Coronary artery (tissue), 2 donors: ENCODE measurements at regions not wholly inside any gene's neighbourhood (a gene's known extent, or its start where the extent isn't known, plus 50 kb on each side); places are given as distances from the start of the nearest gene placed in this dataset.

ENCODE experiments used
- DNase-seq: peaks from one replicate; pipeline ENCODE4 v3.0.0-alpha.2; 2017; ENCODE audit warnings: low spot score
- H3K27ac ChIP-seq, 2 donors: fragments of 200-600 bp; sonication (generic); one replicate each; pipeline ENCODE4 v1.5.1; 2016 to 2019
- H3K4me3 ChIP-seq: fragments of 200-600 bp; sonication (generic); 2 replicates; pipeline ENCODE4 v1.5.1; 2016; ENCODE audit warnings: mild to moderate bottlenecking, moderate library complexity
- CTCF ChIP-seq: fragments of 200-600 bp; sonication (generic); IDR thresholded peaks from one replicate; pipeline ENCODE4 v1.5.1; 2019; ENCODE audit warnings: antibody characterized with exemption

GRCh38 chr5:147061431-147061830 is 173.4 kb upstream of the STK32A start:
- H3K27ac ChIP-seq, result no peak overlapping the region
- TF ChIP-seq CTCF, result no peak
- DNase-seq, result no peak

GRCh38 chr5:147062427-147062826 is 172.4 kb upstream of the STK32A start:
- no peak for DNase-seq
- Histone ChIP-seq H3K27ac (no peak overlapping the region), H3K4me3 (no peak overlapping the region)
- TF ChIP-seq CTCF, result no peak

More at GRCh38 chr5:147061431-147061830, 173.4 kb upstream of the STK32A start:
- H3K4me3 ChIP-seq, result no peak overlapping the region

GRCh38 chr5:147063943-147064342 is 170.9 kb upstream of the STK32A start:
- no peak for DNase-seq
- Histone ChIP-seq H3K4me3 (no peak overlapping the region), H3K27ac (no peak overlapping the region)
- no peak for TF ChIP-seq CTCF

- no peak for TF ChIP-seq CTCF
- no peak for DNase-seq
- no peak overlapping the region for H3K27ac ChIP-seq
- H3K4me3 ChIP-seq, result no peak overlapping the region
Measured at GRCh38 chr5:147065071-147065470, 169.8 kb upstream of the STK32A start.

GRCh38 chr5:147068998-147069397 is 165.8 kb upstream of the STK32A start:
- no peak for TF ChIP-seq CTCF
- H3K27ac ChIP-seq, result no peak overlapping the region
- H3K4me3 ChIP-seq, result no peak overlapping the region
- DNase-seq, result no peak

- TF ChIP-seq CTCF, result no peak
- H3K27ac ChIP-seq, result no peak overlapping the region
- no peak for DNase-seq
- H3K4me3 ChIP-seq, result no peak overlapping the region
Measured at GRCh38 chr5:147072622-147073021, 162.2 kb upstream of the STK32A start.

GRCh38 chr5:147073098-147073497 is 161.7 kb upstream of the STK32A start:
- Histone ChIP-seq H3K4me3 (no peak overlapping the region), H3K27ac (no peak overlapping the region)
- DNase-seq, result no peak
- no peak for TF ChIP-seq CTCF
